Suprapubic skin (tissue), 4 donors: ENCODE measurements at regions not wholly inside any gene's neighbourhood (a gene's known extent, or its start where the extent isn't known, plus 50 kb on each side); places are given as distances from the start of the nearest gene placed in this dataset.

Experiments used
- DNase-seq, 2 donors: peaks; one replicate each; pipeline ENCODE4 v3.0.0-alpha.2; 2019; ENCODE audit warnings: low spot score in 2 of 2
- H3K27ac ChIP-seq: fragments of 200-600 bp; sonication (generic); one replicate; pipeline ENCODE4 v1.5.1; 2019
- H3K27me3 ChIP-seq: fragments of 200-600 bp; sonication (generic); one replicate; pipeline ENCODE4 v1.5.1; 2019
- H3K36me3 ChIP-seq: fragments of 200-600 bp; sonication (generic); one replicate; pipeline ENCODE4 v1.5.1; 2019
- H3K4me1 ChIP-seq: fragments of 200-600 bp; sonication (generic); one replicate; pipeline ENCODE4 v1.5.1; 2019
- H3K4me3 ChIP-seq: fragments of 200-600 bp; sonication (generic); one replicate; pipeline ENCODE4 v1.5.1; 2019; ENCODE audit warnings: mild to moderate bottlenecking
- H3K9me3 ChIP-seq: fragments of 200-600 bp; sonication (generic); one replicate; pipeline ENCODE4 v1.5.1; 2019
- CTCF ChIP-seq, 2 donors: fragments of 200-600 bp in 1 of 2; fragments of 450-650 bp in 1 of 2; sonication (generic) in 1 of 2; IDR thresholded peaks; one replicate each; pipeline ENCODE4 v1.5.1; 2016 to 2019; ENCODE audit warnings: antibody characterized with exemption in 2 of 2, mild to moderate bottlenecking in 1 of 2, moderate library complexity in 1 of 2
- EP300 ChIP-seq: sonication (generic); formaldehyde crosslinking; IDR thresholded peaks from one replicate; pipeline ENCODE4 v1.6.1; 2017; ENCODE audit warnings: antibody characterized with exemption
- POLR2A ChIP-seq, 2 donors: fragments of 450-650 bp; IDR thresholded peaks; one replicate each; pipeline ENCODE4 v1.6.1; 2017; ENCODE audit warnings: antibody characterized with exemption in 2 of 2, mild to moderate bottlenecking in 2 of 2, moderate library complexity in 2 of 2
- POLR2AphosphoS5 ChIP-seq, 3 donors: sonication (generic); formaldehyde crosslinking; IDR thresholded peaks; one replicate each; pipeline ENCODE4 v1.6.1; 2017; ENCODE audit warnings: antibody characterized with exemption in 3 of 3
- WGBS: methylation state at CpG from one replicate; pipeline ENCODE4 v1.1.5; 2018; 5-methylcytosine and 5-hydroxymethylcytosine counted together

- TF ChIP-seq POLR2A (IDR thresholded peaks at IDR 0.05) (no peak), EP300 (no peak), CTCF (IDR thresholded peaks at IDR 0.05) (no peak)
- no peak for DNase-seq
- H3K36me3 ChIP-seq, result no peaks in the 10 kb centered on the region
- no peaks in the 10 kb centered on the region for H3K4me1 ChIP-seq
- H3K4me3 ChIP-seq, result no peak overlapping the region
- H3K27me3 ChIP-seq, result no peaks in the 10 kb centered on the region
- H3K27ac ChIP-seq, result no peak overlapping the region
- H3K9me3 ChIP-seq, result no peaks in the 10 kb centered on the region
Observed at GRCh38 chr10:83656924-83657323, 482.4 kb upstream of the GHITM start.

GRCh38 chr10:83657487-83657886 lies 481.8 kb upstream of the GHITM start:
- no peaks in the 10 kb centered on the region for H3K27me3 ChIP-seq
- H3K36me3 ChIP-seq, result no peaks in the 10 kb centered on the region
- H3K4me1 ChIP-seq, result no peaks in the 10 kb centered on the region
- no peaks in the 10 kb centered on the region for H3K9me3 ChIP-seq
- no peak overlapping the region for H3K27ac ChIP-seq
- H3K4me3 ChIP-seq, result no peak overlapping the region
- TF ChIP-seq EP300 (no peak), CTCF (IDR thresholded peaks at IDR 0.05) (no peak)
- DNase-seq, result no peak

GRCh38 chr10:83663918-83664317 lies 475.4 kb upstream of the GHITM start:
- Histone ChIP-seq H3K36me3 (no peaks in the 10 kb centered on the region), H3K4me1 (no peaks in the 10 kb centered on the region), H3K4me3 (no peak overlapping the region), H3K27me3 (no peaks in the 10 kb centered on the region), H3K9me3 (peaks cover 3% of the 10 kb centered on the region), H3K27ac (no peak overlapping the region)
- WGBS, result 78% methylated on average over 3 of the region's 3 CpGs
- DNase-seq, result no peak
- no peak for TF ChIP-seq EP300
- no peak for TF ChIP-seq POLR2AphosphoS5 (IDR thresholded peaks at IDR 0.05)
- no peak for TF ChIP-seq POLR2A (IDR thresholded peaks at IDR 0.05)
- TF ChIP-seq CTCF (IDR thresholded peaks at IDR 0.05), result no peak

- TF ChIP-seq POLR2AphosphoS5 (IDR thresholded peaks at IDR 0.05) (no peak), EP300 (no peak), CTCF (IDR thresholded peaks at IDR 0.05) (no peak), POLR2A (IDR thresholded peaks at IDR 0.05) (no peak)
- 63% methylated on average over 3 of the region's 3 CpGs for WGBS
Observed at GRCh38 chr10:83666762-83667161, 472.5 kb upstream of the GHITM start.

DNA sequence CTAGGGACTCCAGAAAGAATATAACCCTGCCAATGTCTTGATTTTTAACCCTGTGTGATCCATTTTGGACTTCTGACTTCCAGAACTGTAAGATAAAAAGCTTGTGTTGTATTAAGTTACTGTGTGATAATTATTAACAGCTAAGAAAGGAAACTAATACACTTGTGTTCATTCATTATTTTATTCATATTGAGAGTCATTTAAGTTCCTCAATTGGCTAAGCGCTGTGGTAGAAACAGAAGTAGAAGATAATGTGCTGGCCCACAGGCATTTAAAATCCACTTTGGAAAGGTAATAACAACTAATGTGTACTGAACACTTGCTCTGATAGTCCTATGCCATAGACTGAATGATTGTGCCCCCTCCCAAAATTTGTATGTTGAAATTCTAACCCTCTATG lies 471.7 kb upstream of the GHITM start:
- 97% methylated on average over 1 of the region's 1 CpG for WGBS
- H3K27me3 ChIP-seq, result no peaks in the 10 kb centered on the region
- no peak overlapping the region for H3K27ac ChIP-seq
- no peaks in the 10 kb centered on the region for H3K4me1 ChIP-seq
- H3K36me3 ChIP-seq, result no peaks in the 10 kb centered on the region
- peaks cover 3% of the 10 kb centered on the region for H3K9me3 ChIP-seq
- no peak for TF ChIP-seq POLR2A (IDR thresholded peaks at IDR 0.05)
- TF ChIP-seq CTCF (IDR thresholded peaks at IDR 0.05), result no peak
- no peak for TF ChIP-seq EP300
- TF ChIP-seq POLR2AphosphoS5 (IDR thresholded peaks at IDR 0.05), result no peak
- no peak for DNase-seq
- no peak overlapping the region for H3K4me3 ChIP-seq

More at GRCh38 chr10:83666762-83667161, 472.5 kb upstream of the GHITM start:
- no peak overlapping the region for H3K27ac ChIP-seq
- DNase-seq, result no peak
- no peaks in the 10 kb centered on the region for H3K36me3 ChIP-seq
- no peaks in the 10 kb centered on the region for H3K27me3 ChIP-seq
- peaks cover 3% of the 10 kb centered on the region for H3K9me3 ChIP-seq
- no peak overlapping the region for H3K4me3 ChIP-seq
- H3K4me1 ChIP-seq, result no peaks in the 10 kb centered on the region
